ENCODE measurements at regions not wholly inside any gene's neighbourhood (a gene's known extent, or its start where the extent isn't known, plus 50 kb on each side); places are given as distances from the start of the nearest gene placed in this dataset.
"Not testable (repeated sequence)": the region's sequence is repeated elsewhere in the genome, so short reads cannot be mapped to it uniquely, and the experiment has no call there.

DNA sequence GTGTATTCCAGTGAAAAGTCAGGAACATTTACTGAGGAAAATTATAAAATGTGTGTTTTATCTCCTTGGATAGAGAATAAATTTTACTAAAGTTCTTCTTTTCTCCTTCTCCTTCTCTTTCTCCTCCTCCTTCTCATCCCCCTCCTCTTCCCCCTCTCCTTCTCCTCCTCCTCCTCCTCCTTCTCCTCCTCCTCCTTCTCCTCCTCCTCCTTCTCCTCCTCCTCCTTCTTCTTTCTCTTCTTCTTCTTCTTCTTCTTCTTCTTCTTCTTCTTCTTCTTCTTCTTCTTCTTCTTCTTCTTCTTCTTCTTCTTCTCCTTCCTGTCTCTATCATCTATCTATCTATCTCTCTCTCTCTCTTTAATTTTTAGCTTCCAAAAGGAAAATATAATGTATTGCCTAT lies 337.1 kb upstream of the MAF start:
- H3K27ac Mint-ChIP-seq; H3K9me3 Mint-ChIP-seq; ATAC-seq (ENCODE audit: low read depth); H3K36me3 Mint-ChIP-seq; H3K27me3 Mint-ChIP-seq; H3K4me3 Mint-ChIP-seq; DNase-seq (ENCODE audit: low spot score in 2 of 2); H3K4me1 Mint-ChIP-seq: not testable (repeated sequence)

DNA sequence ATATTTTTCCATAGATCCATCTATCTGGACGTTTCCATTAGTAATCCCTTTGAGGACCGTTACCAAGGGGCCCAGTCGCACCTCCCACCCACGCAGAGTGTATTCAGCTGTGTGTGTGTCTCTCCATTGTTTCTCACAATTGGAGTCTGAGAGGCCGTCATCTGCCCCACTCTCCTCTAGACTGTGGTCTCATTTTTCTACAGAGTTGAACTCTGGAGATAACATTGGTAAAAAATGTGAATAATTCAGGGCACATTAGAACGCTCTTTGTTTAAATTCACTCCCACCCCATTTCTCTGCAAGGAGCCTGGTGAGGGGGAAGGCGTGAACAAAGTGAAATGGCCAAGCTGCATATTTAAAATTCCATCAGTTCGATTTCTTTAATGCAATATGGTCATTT lies 333.1 kb upstream of the MAF start:
- Mint-ChIP-seq H3K36me3 (no peaks in the 10 kb centered on the region), H3K9me3 (peaks cover 6% of the 10 kb centered on the region), H3K27me3 (no peaks in the 10 kb centered on the region), H3K4me1 (no peaks in the 10 kb centered on the region), H3K27ac (no peak overlapping the region), H3K4me3 (no peak overlapping the region)
- DNase-seq (ENCODE audit: low spot score in 2 of 2) = no peak
- ATAC-seq (ENCODE audit: low read depth) = no peak

DNA sequence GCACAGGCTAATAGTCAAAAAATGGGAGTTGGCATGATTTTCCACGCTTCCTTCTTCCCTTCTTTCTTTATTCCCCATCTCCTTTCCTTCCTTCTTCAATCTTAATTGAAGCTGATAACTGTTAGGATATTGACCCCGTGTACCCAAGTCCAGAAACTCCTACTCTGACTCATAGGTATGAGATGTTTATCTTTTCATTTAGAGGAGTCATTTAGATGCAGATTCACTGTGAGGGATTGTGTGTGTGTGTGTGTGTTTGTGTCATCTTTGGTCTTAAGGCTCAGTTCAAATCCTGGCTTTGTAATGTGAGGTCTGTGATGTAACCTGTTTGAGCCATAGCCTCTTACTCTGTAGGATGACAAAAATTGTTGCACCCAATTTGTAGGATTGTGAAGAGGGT lies 332.0 kb upstream of the MAF start:
- ATAC-seq (ENCODE audit: low read depth) = no peak
- Mint-ChIP-seq H3K27me3 (no peaks in the 10 kb centered on the region), H3K4me1 (no peaks in the 10 kb centered on the region)

DNA sequence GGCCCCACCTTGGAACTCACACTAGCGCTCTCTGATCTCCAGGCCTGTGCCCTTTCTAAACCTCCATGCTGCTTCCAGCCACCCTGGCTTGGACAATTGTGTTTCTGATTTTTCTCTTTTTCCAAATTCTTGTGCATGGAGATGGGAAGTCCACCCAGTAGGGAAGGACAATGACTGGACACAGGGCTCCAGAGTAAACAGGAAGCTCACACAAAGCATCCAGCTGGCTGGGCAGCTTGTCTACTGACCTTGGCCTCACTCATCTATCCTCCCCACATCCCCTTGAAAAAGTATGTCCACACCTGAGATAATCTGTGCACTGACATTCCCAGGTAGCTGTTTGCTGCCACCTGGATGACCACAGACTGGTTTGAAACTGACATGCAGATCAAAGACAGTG lies 331.2 kb upstream of the MAF start:
- ATAC-seq (ENCODE audit: low read depth) = no peak
- DNase-seq (ENCODE audit: low spot score in 2 of 2) = no peak
- Mint-ChIP-seq H3K4me3 (no peak overlapping the region), H3K27ac (no peak overlapping the region), H3K27me3 (no peaks in the 10 kb centered on the region), H3K4me1 (no peaks in the 10 kb centered on the region), H3K9me3 (peaks cover 6% of the 10 kb centered on the region), H3K36me3 (no peaks in the 10 kb centered on the region)

More for the DNA sequence above, 332.0 kb upstream of the MAF start:
- DNase-seq (ENCODE audit: low spot score in 2 of 2) = no peak
- Mint-ChIP-seq H3K36me3 (no peaks in the 10 kb centered on the region), H3K9me3 (peaks cover 6% of the 10 kb centered on the region), H3K4me3 (no peak overlapping the region), H3K27ac (no peak overlapping the region)

- Mint-ChIP-seq H3K4me3 (no peak overlapping the region), H3K9me3 (peaks cover 6% of the 10 kb centered on the region), H3K27me3 (no peaks in the 10 kb centered on the region), H3K27ac (no peak overlapping the region), H3K4me1 (no peaks in the 10 kb centered on the region), H3K36me3 (no peaks in the 10 kb centered on the region)
- DNase-seq (ENCODE audit: low spot score in 2 of 2) (no peak), ATAC-seq (ENCODE audit: low read depth) (no peak)
These were observed 328.9 kb upstream of the MAF start for GRCh38 chr16:79929260-79929965.

DNA sequence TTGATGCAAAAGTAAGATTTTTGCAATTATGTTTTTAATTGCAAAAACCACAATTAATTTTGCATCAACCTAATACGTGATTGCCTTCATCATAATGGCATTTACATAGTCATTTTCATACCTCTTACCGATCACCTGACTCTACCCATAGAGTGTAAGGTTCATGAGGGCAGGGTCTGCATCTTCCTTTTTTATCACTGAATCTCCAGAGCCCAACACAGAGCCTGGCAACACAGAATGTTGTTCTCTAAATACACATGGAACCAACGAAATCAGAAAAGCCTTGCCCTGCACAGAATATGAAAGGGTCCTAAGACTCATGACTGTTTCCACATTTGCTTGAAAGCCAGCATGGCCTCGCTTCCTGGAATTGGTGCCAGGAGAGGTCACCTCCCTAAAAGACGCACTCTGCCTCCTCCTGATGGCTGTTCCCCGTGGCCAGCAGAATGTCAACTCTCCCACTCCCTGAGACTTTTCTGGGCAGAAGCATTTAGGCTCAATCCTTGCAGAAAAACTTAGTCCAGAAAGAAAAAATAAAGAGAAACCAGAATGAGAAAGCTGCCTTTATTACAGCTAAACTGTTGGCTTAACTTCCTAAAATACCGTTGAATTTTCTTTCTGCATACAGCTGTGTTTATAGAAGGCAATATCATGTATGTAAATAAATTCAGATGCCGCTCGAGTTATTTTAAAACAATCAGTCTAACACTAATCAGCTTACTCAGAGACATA lies 327.8 kb upstream of the MAF start:
- Mint-ChIP-seq H3K9me3 (peaks cover 6% of the 10 kb centered on the region), H3K4me1 (no peaks in the 10 kb centered on the region)
- no peak for ATAC-seq (ENCODE audit: low read depth)

DNA sequence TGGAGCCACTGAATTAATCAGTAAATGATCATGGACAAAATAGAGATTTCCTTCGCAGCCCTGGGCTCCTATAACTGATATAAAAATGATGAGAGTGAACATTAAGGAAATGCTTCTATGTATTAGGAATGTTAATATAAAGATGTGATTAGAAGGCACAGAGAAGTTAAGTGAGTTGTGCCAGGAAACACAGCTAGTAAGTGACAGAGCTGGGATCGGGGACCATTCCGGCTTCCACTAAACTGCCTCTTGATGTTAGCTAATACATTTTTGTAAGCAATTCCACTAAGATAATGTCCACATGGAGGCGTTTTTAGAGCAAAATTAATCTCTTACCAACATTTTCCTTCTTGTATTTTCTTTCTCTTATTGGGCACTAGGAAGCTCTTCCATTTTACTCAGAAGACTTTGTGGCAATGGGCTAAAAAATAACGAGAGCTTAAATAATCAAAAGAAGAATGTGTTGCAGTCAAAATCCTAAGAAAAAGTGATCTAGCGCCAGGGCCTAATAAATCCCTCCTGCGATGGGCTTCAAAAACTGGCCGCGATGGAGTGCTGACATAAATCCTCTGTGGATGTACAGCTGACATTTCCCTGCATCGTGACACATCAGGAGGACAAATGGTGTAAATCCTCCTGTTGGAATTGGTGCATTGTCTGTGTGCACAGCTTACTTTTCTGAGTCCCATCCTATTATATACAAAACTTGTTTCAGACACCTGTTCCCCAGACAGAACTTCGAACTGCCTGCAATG lies 326.1 kb upstream of the MAF start:
- no peak for DNase-seq (ENCODE audit: low spot score in 2 of 2)
- Mint-ChIP-seq H3K27me3 (peaks cover 1% of the 10 kb centered on the region), H3K4me1 (no peaks in the 10 kb centered on the region), H3K27ac (no peak overlapping the region), H3K4me3 (no peak overlapping the region), H3K36me3 (no peaks in the 10 kb centered on the region), H3K9me3 (peaks cover 6% of the 10 kb centered on the region)
- ATAC-seq (ENCODE audit: low read depth) = no peak

More for the DNA sequence above, 327.8 kb upstream of the MAF start:
- no peak overlapping the region for H3K27ac Mint-ChIP-seq
- DNase-seq (ENCODE audit: low spot score in 2 of 2) = no peak
- H3K4me3 Mint-ChIP-seq = no peak overlapping the region
- peaks cover 1% of the 10 kb centered on the region for H3K27me3 Mint-ChIP-seq
- no peaks in the 10 kb centered on the region for H3K36me3 Mint-ChIP-seq

DNA sequence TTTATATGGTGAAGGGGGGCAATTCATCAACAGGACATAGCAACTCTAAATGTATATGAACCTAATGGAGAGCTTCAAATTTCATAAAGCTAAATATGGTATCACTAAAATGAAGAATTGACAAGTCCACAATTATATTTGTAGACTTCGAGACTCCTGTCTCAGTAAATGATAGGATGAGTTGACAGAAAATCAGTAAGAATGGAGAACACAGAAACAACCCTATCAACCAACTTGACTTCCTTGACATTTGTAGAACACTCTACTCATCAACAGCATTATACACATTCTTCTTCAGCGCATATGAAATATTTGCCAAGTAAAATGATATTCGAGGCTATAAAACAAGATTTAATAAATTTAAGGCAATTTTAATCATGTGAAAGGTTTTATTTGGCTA lies 322.9 kb upstream of the MAF start:
- H3K27ac Mint-ChIP-seq = no peak overlapping the region
- no peaks in the 10 kb centered on the region for H3K36me3 Mint-ChIP-seq
- H3K4me1 Mint-ChIP-seq = no peaks in the 10 kb centered on the region
- no peak overlapping the region for H3K4me3 Mint-ChIP-seq
- DNase-seq (ENCODE audit: low spot score in 2 of 2) = no peak
- H3K9me3 Mint-ChIP-seq = no peaks in the 10 kb centered on the region
- no peak for ATAC-seq (ENCODE audit: low read depth)
- H3K27me3 Mint-ChIP-seq = peaks cover 6% of the 10 kb centered on the region

GRCh38 chr16:79920685-79921084 lies 320.1 kb upstream of the MAF start:
- no peaks in the 10 kb centered on the region for H3K36me3 Mint-ChIP-seq
- no peak overlapping the region for H3K4me3 Mint-ChIP-seq
- H3K27me3 Mint-ChIP-seq = peaks cover 6% of the 10 kb centered on the region
- H3K4me1 Mint-ChIP-seq = no peaks in the 10 kb centered on the region
- H3K9me3 Mint-ChIP-seq = no peaks in the 10 kb centered on the region
- ATAC-seq (ENCODE audit: low read depth) = no peak
- no peak overlapping the region for H3K27ac Mint-ChIP-seq
- DNase-seq (ENCODE audit: low spot score in 2 of 2) = no peak

GRCh38 chr16:79918916-79919315 lies 318.4 kb upstream of the MAF start:
- Mint-ChIP-seq H3K4me1 (no peaks in the 10 kb centered on the region), H3K27ac (no peak overlapping the region), H3K36me3 (no peaks in the 10 kb centered on the region), H3K27me3 (peaks cover 4% of the 10 kb centered on the region), H3K9me3 (no peaks in the 10 kb centered on the region), H3K4me3 (no peak overlapping the region)
- DNase-seq (ENCODE audit: low spot score in 2 of 2) = no peak
- ATAC-seq (ENCODE audit: low read depth) = no peak

DNA sequence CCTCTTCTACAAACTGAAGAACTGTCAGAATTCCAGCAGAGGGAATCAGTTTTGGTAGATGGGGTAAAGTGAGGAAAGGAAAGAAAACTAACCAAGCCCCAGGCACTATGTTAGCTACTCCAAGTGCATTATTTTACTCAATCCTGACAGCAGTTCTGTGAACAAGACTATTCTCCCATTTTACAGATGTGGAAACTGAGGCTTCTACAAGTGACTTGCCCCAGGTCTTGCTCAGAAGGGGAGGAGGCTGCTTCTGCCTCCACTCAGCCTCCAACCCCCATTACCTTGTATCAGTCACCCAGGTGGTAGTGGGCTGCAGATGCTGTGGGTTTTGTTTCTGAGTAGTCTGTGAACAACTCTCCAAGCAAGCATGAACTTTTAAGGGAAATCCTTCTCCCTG lies 315.2 kb upstream of the MAF start:
- no peak overlapping the region for H3K27ac Mint-ChIP-seq
- ATAC-seq (ENCODE audit: low read depth) = no peak
- peaks cover 4% of the 10 kb centered on the region for H3K27me3 Mint-ChIP-seq
- no peak for DNase-seq (ENCODE audit: low spot score in 2 of 2)
- no peak overlapping the region for H3K4me3 Mint-ChIP-seq
- H3K36me3 Mint-ChIP-seq = no peaks in the 10 kb centered on the region
- no peaks in the 10 kb centered on the region for H3K9me3 Mint-ChIP-seq
- no peaks in the 10 kb centered on the region for H3K4me1 Mint-ChIP-seq

- DNase-seq (ENCODE audit: low spot score in 2 of 2) = no peak
- no peak for ATAC-seq (ENCODE audit: low read depth)
- H3K27ac Mint-ChIP-seq = no peak overlapping the region
- no peaks in the 10 kb centered on the region for H3K36me3 Mint-ChIP-seq
- H3K9me3 Mint-ChIP-seq = no peaks in the 10 kb centered on the region
- no peak overlapping the region for H3K4me3 Mint-ChIP-seq
- H3K4me1 Mint-ChIP-seq = no peaks in the 10 kb centered on the region
- H3K27me3 Mint-ChIP-seq = peaks cover 4% of the 10 kb centered on the region
These were observed 314.6 kb upstream of the MAF start for GRCh38 chr16:79914961-79915720.

DNA sequence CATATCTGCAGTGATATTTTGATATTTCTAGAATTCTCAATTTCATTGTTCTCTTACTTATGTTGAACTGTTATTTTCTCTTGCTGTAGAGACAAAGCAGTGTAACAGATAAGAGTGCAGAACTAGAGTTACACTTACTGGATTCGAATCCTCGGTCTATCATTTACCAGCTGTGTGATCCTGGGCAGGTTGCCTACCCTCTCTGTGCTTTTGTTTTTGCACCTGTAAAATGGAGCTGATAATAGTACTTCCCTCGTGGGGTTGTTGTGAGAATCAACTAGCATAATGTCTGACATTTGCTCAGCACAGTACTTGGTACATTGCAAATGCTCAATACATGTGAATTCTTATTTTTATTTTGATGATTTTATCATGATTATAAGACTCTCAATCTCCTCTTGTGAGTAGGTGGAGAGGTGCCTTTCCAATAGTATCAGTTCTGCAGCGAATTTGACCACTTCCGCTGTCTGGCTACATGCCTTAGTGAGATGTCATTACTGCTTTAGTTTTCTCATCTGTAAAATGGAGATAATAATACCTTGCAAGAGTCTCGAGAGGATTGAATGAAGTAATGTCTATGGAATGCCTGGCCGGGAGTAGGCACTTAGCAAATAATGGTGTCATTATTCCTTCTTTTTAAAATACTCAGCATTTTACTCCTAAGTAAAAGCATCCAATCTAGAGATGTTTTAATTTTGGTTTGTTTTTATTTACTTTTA lies 312.2 kb upstream of the MAF start:
- H3K4me3 Mint-ChIP-seq = no peak overlapping the region
- H3K27me3 Mint-ChIP-seq = no peaks in the 10 kb centered on the region
- DNase-seq (ENCODE audit: low spot score in 2 of 2) = no peak
- no peak overlapping the region for H3K27ac Mint-ChIP-seq
- no peaks in the 10 kb centered on the region for H3K9me3 Mint-ChIP-seq
- no peaks in the 10 kb centered on the region for H3K4me1 Mint-ChIP-seq
- no peaks in the 10 kb centered on the region for H3K36me3 Mint-ChIP-seq
- ATAC-seq (ENCODE audit: low read depth) = no peak

All from memory B cell (primary cell).